ENCODE measurements at regions not wholly inside any gene's neighbourhood (a gene's known extent, or its start where the extent isn't known, plus 50 kb on each side); places are given as distances from the start of the nearest gene placed in this dataset.

DNA sequence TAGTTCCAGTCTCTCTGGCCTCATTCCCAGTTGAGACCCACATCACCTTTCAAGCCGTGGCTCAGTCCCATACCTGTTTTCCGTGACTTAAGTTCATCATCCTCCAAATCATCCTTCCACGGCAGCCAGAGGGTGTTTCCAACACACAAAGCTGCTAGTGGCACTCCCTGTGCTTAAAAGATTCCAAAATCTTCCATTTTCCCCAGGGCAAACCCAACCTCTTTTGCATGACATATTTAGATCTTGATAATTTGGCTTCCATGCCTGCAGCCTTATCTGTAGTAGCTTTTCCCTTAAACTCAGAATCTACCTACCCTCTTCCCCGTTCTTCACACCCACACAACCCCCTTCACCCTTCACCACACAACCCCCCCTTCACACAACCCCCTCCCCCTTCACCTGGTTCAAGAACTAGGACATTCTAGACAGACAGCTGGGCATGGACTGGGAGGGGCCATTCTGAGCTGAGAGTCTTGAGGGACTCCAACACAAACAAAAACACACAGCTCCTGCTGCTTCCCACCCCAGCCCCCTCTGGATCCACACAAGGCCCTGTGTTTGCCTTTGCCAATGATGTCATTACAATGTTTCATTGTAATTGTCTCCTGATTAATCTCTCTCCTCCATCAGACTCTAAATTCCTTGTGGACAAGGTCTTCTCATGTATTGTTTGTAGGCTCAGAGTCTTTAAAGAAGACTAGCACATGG, 268.2 kb downstream of the SH3GL2 start:
- TF ChIP-seq, protein P1, sequence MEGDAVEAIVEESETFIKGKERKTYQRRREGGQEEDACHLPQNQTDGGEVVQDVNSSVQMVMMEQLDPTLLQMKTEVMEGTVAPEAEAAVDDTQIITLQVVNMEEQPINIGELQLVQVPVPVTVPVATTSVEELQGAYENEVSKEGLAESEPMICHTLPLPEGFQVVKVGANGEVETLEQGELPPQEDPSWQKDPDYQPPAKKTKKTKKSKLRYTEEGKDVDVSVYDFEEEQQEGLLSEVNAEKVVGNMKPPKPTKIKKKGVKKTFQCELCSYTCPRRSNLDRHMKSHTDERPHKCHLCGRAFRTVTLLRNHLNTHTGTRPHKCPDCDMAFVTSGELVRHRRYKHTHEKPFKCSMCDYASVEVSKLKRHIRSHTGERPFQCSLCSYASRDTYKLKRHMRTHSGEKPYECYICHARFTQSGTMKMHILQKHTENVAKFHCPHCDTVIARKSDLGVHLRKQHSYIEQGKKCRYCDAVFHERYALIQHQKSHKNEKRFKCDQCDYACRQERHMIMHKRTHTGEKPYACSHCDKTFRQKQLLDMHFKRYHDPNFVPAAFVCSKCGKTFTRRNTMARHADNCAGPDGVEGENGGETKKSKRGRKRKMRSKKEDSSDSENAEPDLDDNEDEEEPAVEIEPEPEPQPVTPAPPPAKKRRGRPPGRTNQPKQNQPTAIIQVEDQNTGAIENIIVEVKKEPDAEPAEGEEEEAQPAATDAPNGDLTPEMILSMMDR (IDR thresholded peaks at IDR 0.05): no peak
- no peak for TF ChIP-seq POLR2A (IDR thresholded peaks at IDR 0.05)
